ENCODE measurements at regions not wholly inside any gene's neighbourhood (a gene's known extent, or its start where the extent isn't known, plus 50 kb on each side); places are given as distances from the start of the nearest gene placed in this dataset.

GRCh38 chr2:62447411-62447810 lies 58.6 kb downstream of the TMEM17 start:
- WGBS (ENCODE audit: insufficient coverage): 94% methylated on average over 2 of the region's 3 CpGs
- Histone ChIP-seq H3K36me3 (replicated peaks in 1 of 2; ENCODE audit: control extremely low read depth in 1 of 2, control insufficient read depth in 1 of 2, extremely low read depth in 1 of 2, insufficient read depth in 2 of 2, low read length in 1 of 2) (no peaks in the 10 kb centered on the region), H3K4me3 (ENCODE audit: control extremely low read depth in 1 of 5, extremely low read depth in 1 of 5, insufficient read depth in 1 of 5, low read depth in 2 of 5, low read length in 4 of 5) (no peak overlapping the region), H3K9ac (ENCODE audit: low read length) (no peak overlapping the region), H2AFZ (ENCODE audit: insufficient read depth, low read depth, low read length, poor library complexity, severe bottlenecking) (no peak overlapping the region), H3K4me1 (ENCODE audit: control insufficient read depth in 2 of 2, insufficient read depth in 2 of 2, low read length in 2 of 2) (no peaks in the 10 kb centered on the region), H3K4me2 (replicated peaks; ENCODE audit: low read depth, low read length, poor library complexity, severe bottlenecking) (no peak overlapping the region), H3K9me3 (ENCODE audit: control extremely low read depth in 1 of 3, control insufficient read depth in 2 of 3, insufficient read depth in 1 of 3, low read length in 2 of 3) (no peaks in the 10 kb centered on the region), H3K79me2 (ENCODE audit: control insufficient read depth, insufficient read depth, low read length) (no peaks in the 10 kb centered on the region), H3K27me3 (replicated peaks in 1 of 4; ENCODE audit: control extremely low read depth in 1 of 4, control insufficient read depth in 3 of 4, insufficient read depth in 4 of 4, low read length in 3 of 4) (no peaks in the 10 kb centered on the region), H4K20me1 (ENCODE audit: control insufficient read depth, insufficient read depth, low read length, poor library complexity, severe bottlenecking) (no peaks in the 10 kb centered on the region), H3K27ac (ENCODE audit: low read length in 2 of 2) (no peak overlapping the region)
- no peak overlapping the region for H3K27ac Mint-ChIP-seq
- intact Hi-C loops (cut with micrococcal nuclease): no loop called here
- H3K9me3 Mint-ChIP-seq (ENCODE audit: insufficient read depth): no peaks in the 10 kb centered on the region
- peaks cover under 1% of the 10 kb centered on the region for H3K27me3 Mint-ChIP-seq
- no peak overlapping the region for H3K4me3 Mint-ChIP-seq
- no peak for DNase-seq
- POLR2A ChIA-PET: no interaction called here
- ATAC-seq (ENCODE audit: low read depth): no peak
- CTCF ChIA-PET: interaction anchor here (2.7 kb wide), 1 partner anchor 10 kb away, joined by 15 read pairs; no protein-coding TSS in a partner anchor
- no peaks in the 10 kb centered on the region for H3K4me1 Mint-ChIP-seq
- TF ChIP-seq, protein P1, sequence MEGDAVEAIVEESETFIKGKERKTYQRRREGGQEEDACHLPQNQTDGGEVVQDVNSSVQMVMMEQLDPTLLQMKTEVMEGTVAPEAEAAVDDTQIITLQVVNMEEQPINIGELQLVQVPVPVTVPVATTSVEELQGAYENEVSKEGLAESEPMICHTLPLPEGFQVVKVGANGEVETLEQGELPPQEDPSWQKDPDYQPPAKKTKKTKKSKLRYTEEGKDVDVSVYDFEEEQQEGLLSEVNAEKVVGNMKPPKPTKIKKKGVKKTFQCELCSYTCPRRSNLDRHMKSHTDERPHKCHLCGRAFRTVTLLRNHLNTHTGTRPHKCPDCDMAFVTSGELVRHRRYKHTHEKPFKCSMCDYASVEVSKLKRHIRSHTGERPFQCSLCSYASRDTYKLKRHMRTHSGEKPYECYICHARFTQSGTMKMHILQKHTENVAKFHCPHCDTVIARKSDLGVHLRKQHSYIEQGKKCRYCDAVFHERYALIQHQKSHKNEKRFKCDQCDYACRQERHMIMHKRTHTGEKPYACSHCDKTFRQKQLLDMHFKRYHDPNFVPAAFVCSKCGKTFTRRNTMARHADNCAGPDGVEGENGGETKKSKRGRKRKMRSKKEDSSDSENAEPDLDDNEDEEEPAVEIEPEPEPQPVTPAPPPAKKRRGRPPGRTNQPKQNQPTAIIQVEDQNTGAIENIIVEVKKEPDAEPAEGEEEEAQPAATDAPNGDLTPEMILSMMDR (IDR thresholded peaks at IDR 0.05): no peak
- no peak for TF ChIP-seq EZH2 (IDR thresholded peaks at IDR 0.05; ENCODE audit: borderline replicate concordance, insufficient read depth, low read depth, low read length, poor library complexity, severe bottlenecking)

GRCh38 chr2:62446491-62446890 lies 59.5 kb downstream of the TMEM17 start:
- Mint-ChIP-seq H3K27me3 (peaks cover 7% of the 10 kb centered on the region), H3K9me3 (ENCODE audit: insufficient read depth) (no peaks in the 10 kb centered on the region), H3K4me3 (no peak overlapping the region), H3K4me1 (no peaks in the 10 kb centered on the region), H3K27ac (no peak overlapping the region)
- H3K79me2 ChIP-seq (ENCODE audit: control insufficient read depth, insufficient read depth, low read length): no peaks in the 10 kb centered on the region
- no peak overlapping the region for H2AFZ ChIP-seq (ENCODE audit: insufficient read depth, low read depth, low read length, poor library complexity, severe bottlenecking)
- H3K9me3 ChIP-seq (ENCODE audit: control extremely low read depth in 1 of 3, control insufficient read depth in 2 of 3, insufficient read depth in 1 of 3, low read length in 2 of 3): no peaks in the 10 kb centered on the region
- TF ChIP-seq EZH2 (IDR thresholded peaks at IDR 0.05; ENCODE audit: borderline replicate concordance, insufficient read depth, low read depth, low read length, poor library complexity, severe bottlenecking): no peak
- TF ChIP-seq, protein P1 (IDR thresholded peaks at IDR 0.05): no peak
- POLR2A ChIA-PET: no interaction called here
- WGBS (ENCODE audit: insufficient coverage): 100% methylated on average over 1 of the region's 1 CpG
- H3K36me3 ChIP-seq (replicated peaks in 1 of 2; ENCODE audit: control extremely low read depth in 1 of 2, control insufficient read depth in 1 of 2, extremely low read depth in 1 of 2, insufficient read depth in 2 of 2, low read length in 1 of 2): no peaks in the 10 kb centered on the region
- H3K4me2 ChIP-seq (replicated peaks; ENCODE audit: low read depth, low read length, poor library complexity, severe bottlenecking): no peak overlapping the region
- DNase-seq (no peak), ATAC-seq (ENCODE audit: low read depth) (no peak)
- no peak overlapping the region for H3K9ac ChIP-seq (ENCODE audit: low read length)
- no peaks in the 10 kb centered on the region for H3K4me1 ChIP-seq (ENCODE audit: control insufficient read depth in 2 of 2, insufficient read depth in 2 of 2, low read length in 2 of 2)
- H3K27me3 ChIP-seq (replicated peaks in 1 of 4; ENCODE audit: control extremely low read depth in 1 of 4, control insufficient read depth in 3 of 4, insufficient read depth in 4 of 4, low read length in 3 of 4): no peaks in the 10 kb centered on the region
- H3K27ac ChIP-seq (ENCODE audit: low read length in 2 of 2): no peak overlapping the region
- CTCF ChIA-PET: interaction anchor here (2.7 kb wide), 1 partner anchor 11 kb away, joined by 15 read pairs; no protein-coding TSS in a partner anchor
- no peaks in the 10 kb centered on the region for H4K20me1 ChIP-seq (ENCODE audit: control insufficient read depth, insufficient read depth, low read length, poor library complexity, severe bottlenecking)
- intact Hi-C loops (cut with micrococcal nuclease): no loop called here
- no peak overlapping the region for H3K4me3 ChIP-seq (ENCODE audit: control extremely low read depth in 1 of 5, extremely low read depth in 1 of 5, insufficient read depth in 1 of 5, low read depth in 2 of 5, low read length in 4 of 5)

All from B cell (primary cell).